ENCODE measurements at regions not wholly inside any gene's neighbourhood (a gene's known extent, or its start where the extent isn't known, plus 50 kb on each side); places are given as distances from the start of the nearest gene placed in this dataset.

- TF ChIP-seq E2F8 (IDR thresholded peaks at IDR 0.05; ENCODE audit: low read depth, partially characterized antibody) (no peak), EGR1 (IDR thresholded peaks at IDR 0.05; ENCODE audit: borderline replicate concordance in 1 of 2, low read depth in 2 of 2, low read length in 2 of 2) (no peak), GATAD2B (conservative IDR thresholded peaks at IDR 0.05; ENCODE audit: low read depth) (no peak), NFYB (IDR thresholded peaks at IDR 0.05; ENCODE audit: insufficient read depth, low read depth, low read length) (no peak), KLF5 (IDR thresholded peaks at IDR 0.05; ENCODE audit: partially characterized antibody) (no peak), SMC3 (IDR thresholded peaks at IDR 0.05; ENCODE audit: borderline replicate concordance, low read length) (no peak), BRCA1 (IDR thresholded peaks at IDR 0.05; ENCODE audit: low read depth, low read length) (no peak), RCOR1 (conservative IDR thresholded peaks at IDR 0.05; ENCODE audit: low read depth, low read length) (no peak), ZSCAN29 (IDR thresholded peaks at IDR 0.05) (no peak), CEBPZ (IDR thresholded peaks at IDR 0.05; ENCODE audit: low read depth, low read length) (no peak), CBX5 (IDR thresholded peaks at IDR 0.05; ENCODE audit: low read depth) (no peak)
Measured at GRCh38 chr2:217065012-217065290, 205.1 kb upstream of the TNP1 start (continued).

All from GM12878 (cell line).